HCT116 (cell line): ENCODE measurements at regions not wholly inside any gene's neighbourhood (a gene's known extent, or its start where the extent isn't known, plus 50 kb on each side); places are given as distances from the start of the nearest gene placed in this dataset.

ENCODE experiments used
- ATF3 ChIP-seq: IDR thresholded peaks from 2 replicates; pipeline ENCODE4 v1.6.1; 2012
- CTCF ChIP-seq, 3 experiments: fragments of 200-600 bp in 1 of 3; sonication (generic) in 1 of 3; IDR thresholded peaks in 2 of 3; conservative IDR thresholded peaks in 1 of 3; 2 replicates each; pipeline ENCODE4 v1.5.1; 2012 to 2017; ENCODE audit warnings: low read depth in 2 of 3, low read length in 2 of 3, antibody characterized with exemption in 1 of 3, borderline replicate concordance in 1 of 3, control low read depth in 1 of 3, mild to moderate bottlenecking in 1 of 3, mixed read lengths in 1 of 3, mixed run types in 1 of 3, moderate library complexity in 1 of 3; ENCODE audit not compliant: insufficient read depth in 1 of 3
- EGR1 ChIP-seq: IDR thresholded peaks from 2 replicates; pipeline ENCODE4 v1.6.1; 2012; ENCODE audit warnings: low read depth
- EZH2 ChIP-seq: fragments of 200-600 bp; sonication (generic); IDR thresholded peaks from 2 replicates; pipeline ENCODE4 v1.6.1; 2017; ENCODE audit warnings: antibody characterized with exemption, mixed run types
- POLR2A ChIP-seq: IDR thresholded peaks from 2 replicates; pipeline ENCODE4 v1.7.0; 2011; ENCODE audit warnings: borderline replicate concordance; ENCODE audit not compliant: insufficient read depth, insufficient read length; ENCODE audit errors: extremely low read depth
- POLR2AphosphoS5 ChIP-seq: IDR thresholded peaks from 2 replicates; pipeline ENCODE4 v1.6.1; 2011; ENCODE audit warnings: mild to moderate bottlenecking, low read depth, low read length, moderate library complexity
- RAD21 ChIP-seq: IDR thresholded peaks from 2 replicates; pipeline ENCODE4 v1.6.1; 2012; ENCODE audit warnings: low read depth, mild to moderate bottlenecking
- REST ChIP-seq: IDR thresholded peaks from 2 replicates; pipeline ENCODE4 v1.6.1; 2012; ENCODE audit warnings: low read depth
- SIN3A ChIP-seq: IDR thresholded peaks from 2 replicates; pipeline ENCODE4 v1.6.1; 2012; ENCODE audit warnings: low read depth
- SP1 ChIP-seq: IDR thresholded peaks from 2 replicates; pipeline ENCODE4 v1.6.1; 2012; ENCODE audit warnings: low read depth
- TCF7L2 ChIP-seq: IDR thresholded peaks from 2 replicates; pipeline ENCODE4 v1.7.0; 2011; ENCODE audit warnings: borderline replicate concordance, inconsistent platforms; ENCODE audit not compliant: insufficient read depth, insufficient read length; ENCODE audit errors: extremely low read depth
- ZBTB33 ChIP-seq: IDR thresholded peaks from 2 replicates; pipeline ENCODE4 v1.6.1; 2011; ENCODE audit warnings: mild to moderate bottlenecking, low read length, moderate library complexity; ENCODE audit not compliant: insufficient replicate concordance; ENCODE audit errors: extremely low read depth

GRCh38 chr2:59702026-59702425, 851.4 kb downstream of the BCL11A start:
- TF ChIP-seq POLR2AphosphoS5 (no peak), SP1 (no peak), CTCF (IDR thresholded peaks at IDR 0.05 in 2 of 3, conservative IDR thresholded peaks at IDR 0.05 in 1 of 3; ENCODE audit: borderline replicate concordance in 1 of 3, insufficient read depth in 1 of 3, low read depth in 2 of 3, low read length in 2 of 3) (no peak), RAD21 (no peak), EGR1 (no peak), SIN3A (no peak), REST (no peak), EZH2 (no peak), ZBTB33 (no peak), ATF3 (no peak), TCF7L2 (no peak), POLR2A (no peak)
